CD4-positive, CD25-positive, alpha-beta regulatory T cell (primary cell): ENCODE measurements at regions not wholly inside any gene's neighbourhood (a gene's known extent, or its start where the extent isn't known, plus 50 kb on each side); places are given as distances from the start of the nearest gene placed in this dataset.
A peak's percentile ranks its signal among the peaks of the same experiment; 100 is the strongest.

Experiments used
- ATAC-seq, 2 donors: fragments of 150-1000 bp; cut with Tn5 transposase; one replicate each; pipeline ENCODE4 v1.10.0; 2021; ENCODE audit warnings: low read depth in 2 of 2, moderate number of reproducible peaks in 2 of 2, moderate library complexity in 1 of 2
- DNase-seq, 3 donors: peaks; one replicate each; pipeline versions ENCODE4 v3.0.0 to v3.0.0-alpha.2; 2012 to 2022; ENCODE audit warnings: mixed read lengths in 1 of 3
- H3K27ac ChIP-seq: one replicate; pipeline ENCODE4 v1.7.0; 2013; ENCODE audit warnings: mild to moderate bottlenecking, low read length; ENCODE audit not compliant: insufficient read depth, poor library complexity, severe bottlenecking
- H3K27me3 ChIP-seq: one replicate; pipeline ENCODE4 v1.7.0; 2013; ENCODE audit warnings: low read length; ENCODE audit not compliant: control insufficient read depth, insufficient read depth
- H3K36me3 ChIP-seq: one replicate; pipeline ENCODE4 v1.7.0; 2013; ENCODE audit warnings: mild to moderate bottlenecking, low read length, moderate library complexity; ENCODE audit not compliant: control insufficient read depth, insufficient read depth
- H3K4me1 ChIP-seq: 2 replicates; pipeline ENCODE4 v1.7.0; 2013; ENCODE audit warnings: mild to moderate bottlenecking, low read length; ENCODE audit not compliant: insufficient read depth, control insufficient read depth, poor library complexity, severe bottlenecking
- H3K4me3 ChIP-seq: one replicate; pipeline ENCODE4 v1.7.0; 2013; ENCODE audit warnings: low read depth, mild to moderate bottlenecking, low read length, moderate library complexity
- H3K9me3 ChIP-seq, 2 experiments: 1 replicate in 1 of 2; 2 replicates in 1 of 2; pipeline ENCODE4 v1.7.0; 2013; ENCODE audit warnings: low read length in 2 of 2, mild to moderate bottlenecking in 1 of 2, moderate library complexity in 1 of 2; ENCODE audit not compliant: control insufficient read depth in 2 of 2
- H3K27ac Mint-ChIP-seq, 3 donors: one replicate each; pipeline ENCODE4 v1.8.0; 2020 to 2022; ENCODE audit warnings: mild to moderate bottlenecking in 3 of 3, mixed read lengths in 3 of 3, moderate library complexity in 2 of 3
- H3K27me3 Mint-ChIP-seq: one replicate; pipeline ENCODE4 v1.8.0; 2022; ENCODE audit warnings: mild to moderate bottlenecking, mixed read lengths
- H3K36me3 Mint-ChIP-seq: one replicate; pipeline ENCODE4 v1.8.0; 2020; ENCODE audit warnings: mixed read lengths
- H3K4me1 Mint-ChIP-seq, 4 donors: one replicate each; pipeline ENCODE4 v1.8.0; 2020 to 2022; ENCODE audit warnings: mixed read lengths in 4 of 4, mild to moderate bottlenecking in 1 of 4
- H3K4me3 Mint-ChIP-seq, 4 donors: one replicate each; pipeline ENCODE4 v1.8.0; 2020 to 2022; ENCODE audit warnings: mild to moderate bottlenecking in 4 of 4, mixed read lengths in 4 of 4, moderate library complexity in 3 of 4
- H3K9me3 Mint-ChIP-seq, 7 donors: one replicate each; pipeline ENCODE4 v1.8.0; 2020 to 2022; ENCODE audit warnings: mixed read lengths in 7 of 7, mild to moderate bottlenecking in 3 of 7, moderate library complexity in 2 of 7

DNA sequence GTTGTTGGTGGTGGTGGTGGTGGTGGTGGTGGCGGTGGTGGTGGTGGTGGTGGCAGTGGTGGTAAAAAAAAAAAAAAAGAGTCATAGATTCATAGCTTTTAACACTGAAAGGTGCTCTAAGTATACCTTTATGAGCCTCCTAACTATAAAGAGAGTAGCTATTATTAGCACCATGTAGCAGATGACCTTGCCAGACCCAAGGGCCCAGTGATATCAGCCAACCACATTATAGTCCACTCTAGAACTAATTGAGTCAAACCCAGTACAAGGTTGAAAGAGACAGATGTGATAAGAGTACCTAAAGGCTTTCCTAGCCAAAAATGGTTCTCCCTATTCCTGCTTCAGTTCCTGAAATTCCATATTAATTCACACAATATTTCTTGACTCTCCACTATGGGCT lies 245.3 kb downstream of the HACE1 start:
- Histone ChIP-seq H3K27ac (no peak overlapping the region), H3K27me3 (no peaks in the 10 kb centered on the region), H3K4me3 (no peak overlapping the region), H3K36me3 (no peaks in the 10 kb centered on the region), H3K9me3 (no peaks in the 10 kb centered on the region), H3K4me1 (no peaks in the 10 kb centered on the region)
- peaks cover 6% of the 10 kb centered on the region for H3K27me3 Mint-ChIP-seq
- DNase-seq: no peak
- H3K36me3 Mint-ChIP-seq: no peaks in the 10 kb centered on the region
- H3K27ac Mint-ChIP-seq: no peak overlapping the region
- ATAC-seq: no peak
- H3K4me1 Mint-ChIP-seq: peaks cover 0 to 4% (median 0%) of the 10 kb centered on the region in 4 donors
- no peak overlapping the region for H3K4me3 Mint-ChIP-seq
- peaks cover 0 to 3% (median 0%) of the 10 kb centered on the region in 7 donors for H3K9me3 Mint-ChIP-seq

DNA sequence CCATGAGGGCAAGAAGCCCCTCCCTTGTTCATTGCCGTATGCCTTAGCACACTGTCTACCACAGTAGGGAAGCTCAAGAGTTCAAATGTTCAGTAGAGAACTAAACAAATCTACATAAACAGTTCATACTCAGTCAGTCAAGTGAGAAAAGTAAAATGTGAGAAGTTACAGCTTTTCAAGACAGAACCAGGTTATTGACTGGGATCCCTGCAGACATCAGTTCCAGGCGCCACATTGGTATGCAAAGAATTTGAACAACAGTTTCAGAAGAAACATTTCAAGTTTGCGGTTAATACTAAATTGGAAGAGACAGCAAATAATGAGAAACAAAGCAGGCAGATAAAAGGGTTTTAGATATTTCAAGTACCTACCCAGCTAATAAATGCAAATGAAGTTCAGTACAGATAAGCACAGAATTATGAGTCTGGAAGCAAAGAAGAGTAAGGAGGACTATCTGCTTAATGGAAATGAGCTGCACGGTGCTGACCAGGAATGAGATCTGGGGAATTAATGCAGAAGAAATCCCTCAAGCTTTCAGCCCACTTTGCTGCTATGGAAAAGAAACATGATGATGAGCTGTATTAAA lies 246.2 kb downstream of the HACE1 start:
- ATAC-seq (no peak), DNase-seq (no peak)
- Histone ChIP-seq H3K27me3 (no peaks in the 10 kb centered on the region), H3K36me3 (no peaks in the 10 kb centered on the region), H3K4me3 (no peak overlapping the region), H3K9me3 (no peaks in the 10 kb centered on the region), H3K27ac (no peak overlapping the region), H3K4me1 (no peaks in the 10 kb centered on the region)
- Mint-ChIP-seq H3K27me3 (peaks cover 6% of the 10 kb centered on the region), H3K4me1 (peaks cover 0 to 4% (median 0%) of the 10 kb centered on the region in 4 donors), H3K9me3 (peaks cover 0 to 3% (median 0%) of the 10 kb centered on the region in 7 donors), H3K27ac (no peak overlapping the region), H3K36me3 (no peaks in the 10 kb centered on the region), H3K4me3 (no peak overlapping the region)

DNA sequence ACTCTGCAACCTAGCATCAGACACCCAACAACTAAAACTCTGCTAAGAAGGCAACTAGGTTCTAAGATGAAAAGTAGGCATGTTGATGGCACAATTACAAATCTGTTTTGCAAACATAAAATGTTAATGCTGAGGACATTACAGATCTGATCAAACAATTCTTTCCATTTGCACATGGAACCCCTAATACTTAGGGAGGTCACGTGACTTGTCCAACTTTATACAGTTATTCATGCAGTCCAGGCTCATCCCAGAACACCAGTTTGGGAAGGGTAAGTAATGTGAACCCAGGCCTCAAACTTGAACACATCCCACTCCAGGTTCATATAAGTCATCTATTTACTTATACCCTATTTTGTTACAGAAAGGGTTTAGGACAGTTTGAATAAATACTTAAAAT lies 247.2 kb downstream of the HACE1 start:
- H3K4me3 ChIP-seq: no peak overlapping the region
- Mint-ChIP-seq H3K27ac (no peak overlapping the region), H3K4me1 (peaks cover 0 to 4% (median 0%) of the 10 kb centered on the region in 4 donors), H3K4me3 (no peak overlapping the region), H3K9me3 (peaks cover 0 to 3% (median 0%) of the 10 kb centered on the region in 7 donors), H3K36me3 (no peaks in the 10 kb centered on the region), H3K27me3 (peaks cover 6% of the 10 kb centered on the region)
- H3K9me3 ChIP-seq: no peaks in the 10 kb centered on the region
- H3K4me1 ChIP-seq: no peaks in the 10 kb centered on the region
- no peak overlapping the region for H3K27ac ChIP-seq
- H3K36me3 ChIP-seq: no peaks in the 10 kb centered on the region
- no peaks in the 10 kb centered on the region for H3K27me3 ChIP-seq
- no peak for ATAC-seq
- DNase-seq: no peak

DNA sequence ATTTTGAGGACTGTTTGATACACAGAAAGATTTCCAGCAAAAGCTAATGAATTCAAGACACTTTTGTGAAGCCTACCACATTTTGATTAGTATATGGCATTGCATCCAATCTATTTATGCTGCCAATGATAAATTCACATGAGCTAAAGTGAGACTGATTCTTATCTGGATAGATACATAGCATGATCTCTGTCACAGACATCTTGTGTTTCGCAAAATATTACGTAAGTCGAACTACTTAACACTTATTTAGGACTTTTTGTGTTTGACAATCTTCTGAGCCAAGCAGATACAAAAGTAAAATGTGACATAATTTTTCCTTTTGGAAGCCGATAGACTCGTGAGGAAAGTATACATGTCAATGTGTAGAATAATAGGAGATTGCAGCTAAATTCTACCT lies 251.6 kb downstream of the HACE1 start:
- Histone ChIP-seq H3K27me3 (no peaks in the 10 kb centered on the region), H3K9me3 (no peaks in the 10 kb centered on the region), H3K4me1 (no peaks in the 10 kb centered on the region), H3K27ac (no peak overlapping the region), H3K4me3 (no peak overlapping the region), H3K36me3 (no peaks in the 10 kb centered on the region)
- no peak overlapping the region for H3K27ac Mint-ChIP-seq
- no peaks in the 10 kb centered on the region for H3K4me1 Mint-ChIP-seq
- H3K4me3 Mint-ChIP-seq: no peak overlapping the region
- H3K27me3 Mint-ChIP-seq: no peaks in the 10 kb centered on the region
- no peaks in the 10 kb centered on the region for H3K36me3 Mint-ChIP-seq
- DNase-seq: no peak
- peaks cover 0 to 4% (median 0%) of the 10 kb centered on the region in 7 donors for H3K9me3 Mint-ChIP-seq
- ATAC-seq: no peak

DNA sequence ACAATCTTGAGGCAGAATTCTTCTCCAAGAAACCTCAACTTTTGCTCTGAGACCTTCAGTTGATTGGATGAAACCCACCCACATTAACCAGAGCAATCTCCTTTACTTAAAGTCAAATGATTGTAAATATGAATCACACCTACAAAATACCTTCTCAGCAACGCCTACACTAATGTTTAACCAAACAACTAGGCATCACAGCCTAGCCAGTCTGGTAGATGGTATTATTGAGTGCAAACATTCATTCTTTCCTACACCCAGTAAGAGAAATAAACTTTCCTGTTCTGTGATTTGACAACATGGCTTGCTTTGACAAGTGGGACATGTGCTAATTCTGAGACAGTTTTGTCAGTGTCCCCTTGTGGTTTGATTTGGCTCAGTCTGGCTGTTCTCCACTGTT lies 252.2 kb downstream of the HACE1 start:
- no peak overlapping the region for H3K27ac Mint-ChIP-seq
- H3K4me1 ChIP-seq: no peaks in the 10 kb centered on the region
- H3K36me3 ChIP-seq: no peaks in the 10 kb centered on the region
- DNase-seq (no peak), ATAC-seq (no peak)
- H3K4me1 Mint-ChIP-seq: no peaks in the 10 kb centered on the region
- peaks cover 0 to 4% (median 0%) of the 10 kb centered on the region in 7 donors for H3K9me3 Mint-ChIP-seq
- no peaks in the 10 kb centered on the region for H3K27me3 Mint-ChIP-seq
- H3K9me3 ChIP-seq: no peaks in the 10 kb centered on the region
- H3K4me3 Mint-ChIP-seq: no peak overlapping the region
- no peaks in the 10 kb centered on the region for H3K36me3 Mint-ChIP-seq
- no peaks in the 10 kb centered on the region for H3K27me3 ChIP-seq
- H3K27ac ChIP-seq: no peak overlapping the region
- H3K4me3 ChIP-seq: no peak overlapping the region

DNA sequence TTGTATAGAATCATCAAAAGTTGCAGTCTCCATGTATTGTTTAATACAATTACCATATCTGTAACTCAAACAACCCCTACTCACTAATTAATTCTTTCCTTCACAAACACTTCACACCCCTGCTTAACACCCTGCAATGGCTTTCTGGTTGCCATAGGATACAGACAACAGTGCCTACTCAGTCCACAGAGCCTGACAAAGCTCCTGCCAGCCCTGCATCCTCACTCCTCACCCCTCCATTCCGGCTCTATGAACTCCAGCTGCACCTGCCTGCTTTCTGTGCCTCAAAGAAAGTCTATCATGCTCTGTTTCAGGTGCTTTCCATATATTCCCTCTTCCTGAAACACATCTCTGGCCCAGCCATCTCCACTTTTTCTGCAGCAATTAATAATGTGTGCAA lies 253.4 kb downstream of the HACE1 start:
- ATAC-seq (no peak), DNase-seq (no peak)
- Histone ChIP-seq H3K4me1 (no peaks in the 10 kb centered on the region), H3K9me3 (no peaks in the 10 kb centered on the region), H3K36me3 (no peaks in the 10 kb centered on the region), H3K4me3 (no peak overlapping the region), H3K27ac (no peak overlapping the region), H3K27me3 (no peaks in the 10 kb centered on the region)
- Mint-ChIP-seq H3K4me1 (no peaks in the 10 kb centered on the region), H3K9me3 (peaks cover 0 to 4% (median 0%) of the 10 kb centered on the region in 7 donors), H3K27ac (no peak overlapping the region), H3K27me3 (no peaks in the 10 kb centered on the region), H3K36me3 (no peaks in the 10 kb centered on the region), H3K4me3 (no peak overlapping the region)

DNA sequence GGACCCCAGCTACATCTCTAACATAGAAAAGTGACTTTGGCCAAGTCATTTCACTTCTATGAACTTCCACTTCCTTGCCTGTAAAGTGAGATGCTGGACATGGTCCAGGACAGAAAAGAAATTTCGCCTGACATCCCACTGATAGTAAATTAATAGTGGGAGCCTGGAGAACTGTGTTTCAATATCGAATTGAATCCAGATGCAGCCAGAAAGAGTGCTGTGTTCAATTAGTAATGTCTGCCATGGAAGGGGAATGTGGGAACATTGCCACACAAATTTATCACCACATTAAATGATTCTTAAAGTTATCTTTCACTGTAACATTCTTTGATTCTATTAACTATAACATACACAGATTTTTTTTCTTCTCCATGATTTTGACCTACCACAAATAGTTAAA lies 255.0 kb downstream of the HACE1 start:
- H3K27ac Mint-ChIP-seq: no peak overlapping the region
- no peak overlapping the region for H3K4me3 Mint-ChIP-seq
- Histone ChIP-seq H3K27me3 (no peaks in the 10 kb centered on the region), H3K36me3 (no peaks in the 10 kb centered on the region), H3K4me3 (no peak overlapping the region), H3K9me3 (no peaks in the 10 kb centered on the region), H3K4me1 (no peaks in the 10 kb centered on the region), H3K27ac (no peak overlapping the region)
- ATAC-seq (no peak), DNase-seq (no peak)
- peaks cover 0 to 4% (median 0%) of the 10 kb centered on the region in 7 donors for H3K9me3 Mint-ChIP-seq
- H3K4me1 Mint-ChIP-seq: no peaks in the 10 kb centered on the region
- H3K27me3 Mint-ChIP-seq: no peaks in the 10 kb centered on the region
- H3K36me3 Mint-ChIP-seq: no peaks in the 10 kb centered on the region

DNA sequence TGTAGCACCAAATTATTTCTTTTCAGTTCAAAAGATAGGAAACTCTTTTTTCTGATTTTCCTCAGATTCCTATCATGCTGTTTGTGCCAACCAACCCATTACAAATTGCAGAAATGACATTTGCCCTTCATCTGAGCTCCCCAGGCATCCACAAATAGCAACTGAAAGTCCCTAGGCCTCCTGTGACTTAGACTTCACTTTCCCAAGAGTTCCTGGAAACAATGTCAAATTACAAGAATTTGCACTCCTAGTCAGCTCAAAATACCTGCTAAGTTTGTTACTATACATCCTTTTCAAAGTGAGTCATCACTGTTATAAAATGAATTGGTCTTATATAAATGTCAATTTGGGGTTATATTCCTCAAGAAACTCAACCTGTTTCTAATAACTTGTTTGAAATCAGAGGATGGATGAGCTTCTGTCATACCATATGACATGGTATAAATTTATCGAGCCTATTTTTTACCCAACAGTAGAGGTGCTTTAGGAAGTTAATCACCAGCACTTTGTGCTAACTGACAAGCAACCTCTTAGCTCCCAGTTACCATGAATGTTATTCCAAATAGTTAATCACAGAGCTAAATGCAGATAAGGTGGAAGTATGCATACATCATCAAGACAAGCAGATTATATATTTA lies 256.5 kb downstream of the HACE1 start:
- Mint-ChIP-seq H3K4me1 (no peaks in the 10 kb centered on the region), H3K27me3 (no peaks in the 10 kb centered on the region), H3K36me3 (no peaks in the 10 kb centered on the region), H3K4me3 (no peak overlapping the region), H3K9me3 (peaks cover 0 to 4% (median 0%) of the 10 kb centered on the region in 7 donors), H3K27ac (no peak overlapping the region)
- Histone ChIP-seq H3K9me3 (no peaks in the 10 kb centered on the region), H3K27me3 (no peaks in the 10 kb centered on the region), H3K4me1 (no peaks in the 10 kb centered on the region), H3K36me3 (no peaks in the 10 kb centered on the region), H3K4me3 (no peak overlapping the region), H3K27ac (no peak overlapping the region)
- DNase-seq (peak in 1 of 3 donors; percentile 40), ATAC-seq (no peak)
